Right cardiac atrium (tissue), 5 donors: ENCODE measurements at regions not wholly inside any gene's neighbourhood (a gene's known extent, or its start where the extent isn't known, plus 50 kb on each side); places are given as distances from the start of the nearest gene placed in this dataset.

Experiments used
- ATAC-seq, 2 donors: fragments of 200-7000 bp; cut with Tn5 transposase; one replicate each; pipeline versions ENCODE4 v1.8.0 to v1.9.1; 2020; ENCODE audit warnings: moderate library complexity in 2 of 2, mild to moderate bottlenecking in 1 of 2
- DNase-seq, 3 donors: peaks; one replicate each; pipeline ENCODE4 v3.0.0-alpha.2; 2020
- H3K27ac ChIP-seq: one replicate; pipeline ENCODE4 v1.5.1; 2013; ENCODE audit warnings: mild to moderate bottlenecking, low read length, control low read depth, moderate library complexity
- H3K27me3 ChIP-seq: one replicate; pipeline ENCODE4 v1.6.1; 2013; ENCODE audit not compliant: control insufficient read depth, insufficient read depth
- H3K4me1 ChIP-seq: one replicate; pipeline ENCODE4 v1.6.1; 2013; ENCODE audit warnings: low read length; ENCODE audit not compliant: control insufficient read depth, insufficient read depth
- H3K4me3 ChIP-seq: one replicate; pipeline ENCODE4 v1.5.1; 2013; ENCODE audit warnings: low read length, control low read depth
- H3K9me3 ChIP-seq: one replicate; pipeline ENCODE4 v1.6.1; 2013; ENCODE audit warnings: low read length; ENCODE audit not compliant: control insufficient read depth
- WGBS: extraction: QIAGEN DNeasy Blood & Tissue Kit; methylation state at CpG from one replicate; pipeline ENCODE4 v1.1.7; 2013; 5-methylcytosine and 5-hydroxymethylcytosine counted together
- intact Hi-C, 4 donors: fragments of 100-400 bp; cut with DNase I; formaldehyde crosslinking; loops; one replicate each; pipeline versions ENCODE4 v1.11.0 to v1.14.0; 2022 to 2023
- donor health status: healthy with polysubstance abuse.
- donor health status: DM: no; HTN: yes; CAD: no.
- donor health status: DM: no; HTN: no; CAD: no.
- donor health status: DM: no; HTN: yes; CAD: no; lungs with severe emphysema.
- donor health status: DM: yes; HTN: yes; CAD: no.

DNA sequence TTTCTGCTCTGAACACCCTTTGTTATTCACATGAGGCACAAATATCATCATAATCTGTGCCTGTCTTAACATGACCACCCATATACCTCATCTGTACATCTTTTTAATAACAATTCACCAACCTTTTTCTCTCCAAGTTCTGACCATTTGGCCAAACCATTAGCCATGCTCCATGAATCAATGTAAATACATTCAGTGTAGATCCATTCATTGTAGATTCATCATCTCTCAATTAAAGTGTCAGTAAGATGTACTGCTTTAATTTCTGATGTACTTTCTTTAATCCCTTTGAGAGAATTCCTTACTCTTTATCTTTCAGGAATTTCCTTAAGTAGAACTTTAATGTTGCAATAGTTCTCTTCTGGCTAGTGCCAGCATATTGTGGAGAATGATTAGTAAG, 126.2 kb upstream of the LRRC7 start:
- intact Hi-C loops: no loop called here
- ATAC-seq: no peak
- no peak overlapping the region for H3K4me3 ChIP-seq

DNA sequence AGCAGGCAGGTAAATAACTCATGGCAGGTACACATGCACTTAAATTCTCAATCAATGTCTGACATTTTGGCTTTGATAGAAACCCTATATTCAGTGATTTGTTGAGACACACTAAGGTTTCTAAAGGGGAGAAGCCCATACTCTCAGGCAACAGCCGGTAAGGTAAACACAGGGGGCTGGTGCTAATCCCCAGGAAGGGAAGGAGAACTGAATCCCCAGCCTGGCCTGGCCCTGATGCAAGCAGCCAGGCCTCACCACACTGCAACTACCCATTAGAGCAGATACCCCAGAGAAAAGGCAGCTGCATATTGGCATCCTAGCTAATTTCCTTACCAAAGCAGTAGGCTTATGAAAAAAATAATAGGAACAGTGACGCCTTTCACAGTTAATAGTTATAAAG, 116.5 kb upstream of the LRRC7 start:
- ATAC-seq: no peak
- Histone ChIP-seq H3K27ac (no peak overlapping the region), H3K4me1 (no peaks in the 10 kb centered on the region), H3K9me3 (no peaks in the 10 kb centered on the region), H3K27me3 (no peaks in the 10 kb centered on the region), H3K4me3 (no peak overlapping the region)
- DNase-seq: no peak
- intact Hi-C loops: no loop called here
- WGBS: 52% methylated on average over 2 of the region's 2 CpGs

More for the DNA sequence above, 126.2 kb upstream of the LRRC7 start:
- Histone ChIP-seq H3K4me1 (no peaks in the 10 kb centered on the region), H3K27ac (no peak overlapping the region), H3K27me3 (no peaks in the 10 kb centered on the region), H3K9me3 (no peaks in the 10 kb centered on the region)
- no peak for DNase-seq

DNA sequence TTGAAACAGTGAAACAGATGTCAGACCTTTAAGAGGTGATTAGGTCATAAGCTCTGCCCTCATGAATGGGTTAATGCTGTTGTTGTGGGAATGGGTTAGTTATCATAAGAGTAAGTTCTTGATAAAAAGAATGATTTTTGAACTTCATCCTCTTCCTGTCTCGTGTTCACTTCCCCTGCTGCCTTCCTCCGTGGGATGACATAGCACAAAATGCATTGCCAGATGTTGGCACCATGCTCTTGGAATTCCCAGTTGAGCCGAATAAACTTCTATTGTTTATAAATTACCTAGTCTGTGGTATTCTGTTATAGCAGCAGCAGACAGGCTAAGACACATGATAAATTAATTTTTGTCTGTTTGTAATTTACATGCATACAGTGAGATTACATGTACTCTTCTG, 112.0 kb upstream of the LRRC7 start:
- H3K27ac ChIP-seq: no peak overlapping the region
- intact Hi-C loops: no loop called here
- ATAC-seq (no peak), DNase-seq (no peak)
- H3K27me3 ChIP-seq: no peaks in the 10 kb centered on the region
- WGBS: 24% methylated on average over 3 of the region's 3 CpGs
- no peak overlapping the region for H3K4me3 ChIP-seq
- H3K9me3 ChIP-seq: no peaks in the 10 kb centered on the region
- no peaks in the 10 kb centered on the region for H3K4me1 ChIP-seq

DNA sequence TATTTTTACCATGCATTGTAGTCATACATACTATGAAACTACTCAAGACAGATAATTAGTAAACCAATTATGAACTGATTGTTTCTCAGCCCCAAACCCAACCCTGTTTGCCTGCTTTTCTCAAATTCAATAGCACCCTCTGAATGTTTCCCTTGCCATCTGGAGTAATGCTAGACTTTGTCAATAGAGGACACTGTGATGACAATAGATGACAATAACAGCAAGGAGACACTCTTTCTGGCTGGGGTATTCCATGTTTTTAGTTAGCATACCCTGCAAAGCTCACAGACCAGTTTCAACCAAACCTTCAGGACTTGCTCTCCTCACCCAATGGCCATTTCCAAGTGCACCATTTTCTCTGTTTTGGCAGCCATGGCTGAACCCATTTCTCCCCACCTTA, 108.5 kb upstream of the LRRC7 start:
- intact Hi-C loops: no loop called here
- H3K4me1 ChIP-seq: no peaks in the 10 kb centered on the region
- DNase-seq (no peak), ATAC-seq (no peak)
- no peak overlapping the region for H3K27ac ChIP-seq
- H3K27me3 ChIP-seq: no peaks in the 10 kb centered on the region
- no peak overlapping the region for H3K4me3 ChIP-seq
- H3K9me3 ChIP-seq: no peaks in the 10 kb centered on the region

DNA sequence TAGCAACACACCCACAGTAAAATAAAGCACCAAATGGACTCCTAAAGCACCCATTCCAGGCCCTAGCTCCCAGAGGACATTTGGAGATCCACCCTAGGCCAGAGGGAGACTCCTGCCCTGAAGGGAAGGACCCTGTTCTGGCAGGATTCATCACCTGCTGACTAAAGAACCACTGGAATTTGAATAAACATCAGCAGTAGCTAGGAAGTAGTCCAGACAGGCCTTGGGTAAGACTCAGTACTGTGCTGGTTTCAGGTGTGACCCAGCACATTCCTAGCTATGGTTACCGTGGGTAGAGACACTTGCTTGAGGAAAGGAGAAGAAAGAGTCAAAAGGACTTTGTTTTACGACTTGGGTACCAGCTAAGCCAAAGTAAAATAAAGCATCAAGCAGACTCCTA, 92.7 kb upstream of the LRRC7 start:
- no peaks in the 10 kb centered on the region for H3K27me3 ChIP-seq
- intact Hi-C loops: no loop called here
- H3K9me3 ChIP-seq: no peaks in the 10 kb centered on the region
- no peak for DNase-seq
- H3K27ac ChIP-seq: no peak overlapping the region
- H3K4me3 ChIP-seq: no peak overlapping the region
- H3K4me1 ChIP-seq: no peaks in the 10 kb centered on the region
- 82% methylated on average over 2 of the region's 2 CpGs for WGBS
- no peak for ATAC-seq

DNA sequence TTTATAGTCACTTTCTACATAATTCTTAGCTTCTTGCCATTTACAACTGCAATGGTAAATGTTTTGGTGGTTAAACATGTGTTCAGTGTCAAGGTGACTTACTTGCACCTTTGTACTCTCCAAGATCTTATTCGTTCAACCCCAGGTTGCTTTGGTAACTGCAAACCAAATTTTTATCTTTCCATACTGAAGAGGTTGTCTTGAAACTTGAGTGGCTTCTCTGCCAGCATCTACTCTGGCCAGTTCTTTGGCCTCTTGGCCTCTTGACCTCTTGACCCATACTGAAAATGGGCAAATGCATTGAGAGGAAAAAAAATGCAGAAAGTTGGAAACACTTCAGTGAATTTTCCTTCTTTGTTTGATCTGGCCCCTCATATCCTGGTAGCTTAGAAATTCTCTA, 88.0 kb upstream of the LRRC7 start:
- no peaks in the 10 kb centered on the region for H3K9me3 ChIP-seq
- H3K4me3 ChIP-seq: no peak overlapping the region
- intact Hi-C loops: no loop called here
- ATAC-seq: no peak
- WGBS: 45% methylated on average over 1 of the region's 1 CpG
- no peaks in the 10 kb centered on the region for H3K4me1 ChIP-seq
- no peaks in the 10 kb centered on the region for H3K27me3 ChIP-seq
- no peak for DNase-seq
- H3K27ac ChIP-seq: no peak overlapping the region

DNA sequence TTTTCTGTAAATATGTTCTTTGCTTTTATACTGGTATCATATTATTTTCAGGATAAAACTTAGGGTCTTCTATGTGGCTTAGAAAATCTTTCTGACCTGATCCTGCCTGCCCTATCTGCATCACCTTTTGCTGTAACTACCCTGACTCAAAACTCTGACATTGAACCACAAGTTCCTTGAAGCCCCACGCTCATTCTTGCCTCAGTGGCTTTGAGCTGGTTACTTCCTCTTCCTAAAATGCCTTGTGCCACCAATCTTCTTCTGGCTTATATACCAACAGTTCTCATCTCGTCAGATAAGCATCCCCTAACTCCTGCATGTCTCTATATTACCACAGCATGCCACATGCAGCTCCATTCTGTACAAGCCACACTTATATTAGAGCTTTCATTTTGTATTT, 84.5 kb upstream of the LRRC7 start:
- ATAC-seq (no peak), DNase-seq (no peak)
- Histone ChIP-seq H3K27me3 (no peaks in the 10 kb centered on the region), H3K4me3 (no peak overlapping the region), H3K9me3 (no peaks in the 10 kb centered on the region), H3K4me1 (no peaks in the 10 kb centered on the region), H3K27ac (no peak overlapping the region)
- intact Hi-C loops: no loop called here
- 55% methylated on average over 2 of the region's 2 CpGs for WGBS

DNA sequence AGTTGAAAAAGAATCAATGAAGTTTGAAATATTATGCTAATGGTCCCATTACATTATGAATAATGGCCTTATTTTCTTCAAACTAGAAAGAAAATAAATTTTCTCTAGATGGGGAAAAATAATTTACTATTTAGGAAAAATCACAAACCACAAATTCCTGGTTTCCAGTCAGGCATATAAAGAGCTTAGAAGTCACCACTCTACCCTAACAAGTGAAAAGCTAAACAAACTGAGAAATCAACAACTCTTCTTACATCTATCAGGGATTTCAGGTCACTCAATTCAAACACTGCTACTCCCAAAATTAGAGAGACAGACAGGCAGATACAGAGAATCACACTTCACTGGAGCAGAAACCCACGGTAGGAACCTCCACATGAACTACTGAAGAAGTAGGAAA, 82.1 kb upstream of the LRRC7 start:
- Histone ChIP-seq H3K27me3 (no peaks in the 10 kb centered on the region), H3K27ac (no peak overlapping the region), H3K4me1 (no peaks in the 10 kb centered on the region), H3K4me3 (no peak overlapping the region), H3K9me3 (no peaks in the 10 kb centered on the region)
- 85% methylated on average over 1 of the region's 1 CpG for WGBS
- DNase-seq (no peak), ATAC-seq (no peak)
- intact Hi-C loops: no loop called here

DNA sequence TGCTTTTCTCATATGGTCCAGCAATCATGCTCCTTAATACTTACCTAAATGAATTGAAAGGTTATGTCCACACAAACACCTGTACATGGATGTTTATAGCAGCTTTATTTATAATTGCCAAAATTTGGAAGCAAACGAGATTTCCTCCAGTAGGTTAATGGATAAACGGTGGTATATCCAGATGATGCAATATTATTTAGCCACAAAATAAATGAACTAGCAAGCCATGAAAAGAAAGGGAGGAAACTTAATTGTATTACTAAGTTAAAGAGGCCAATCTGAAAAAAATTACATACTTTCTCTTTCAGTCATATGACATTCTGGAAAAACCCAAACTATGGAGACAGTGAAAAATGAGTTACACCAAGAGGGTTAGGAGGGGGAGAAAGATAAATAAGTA, 76.3 kb upstream of the LRRC7 start:
- no peaks in the 10 kb centered on the region for H3K9me3 ChIP-seq

DNA sequence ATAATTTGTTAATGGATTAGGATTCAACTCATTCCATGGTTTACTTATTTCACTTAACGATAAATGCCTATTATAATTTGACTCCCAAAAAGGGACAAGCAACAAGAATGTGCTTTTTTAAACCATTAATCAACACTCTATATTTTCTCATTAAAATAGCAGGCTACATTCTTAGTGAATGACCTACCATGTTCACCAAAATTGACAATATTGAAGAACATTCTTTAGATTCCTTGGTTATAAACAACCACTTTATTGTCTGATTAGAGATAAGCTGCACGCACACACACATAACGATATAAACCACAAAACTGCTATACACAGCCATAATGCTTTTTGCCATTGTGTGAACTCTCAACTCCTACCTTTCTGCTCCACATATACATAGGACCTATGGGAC, 75.4 kb upstream of the LRRC7 start:
- H3K4me3 ChIP-seq: no peak overlapping the region
- H3K4me1 ChIP-seq: no peaks in the 10 kb centered on the region
- 68% methylated on average over 3 of the region's 3 CpGs for WGBS
- ATAC-seq (no peak), DNase-seq (no peak)
- no peaks in the 10 kb centered on the region for H3K9me3 ChIP-seq
- H3K27ac ChIP-seq: no peak overlapping the region
- intact Hi-C loops: no loop called here
- no peaks in the 10 kb centered on the region for H3K27me3 ChIP-seq

More for the DNA sequence above, 76.3 kb upstream of the LRRC7 start:
- no peak for DNase-seq
- Histone ChIP-seq H3K27ac (no peak overlapping the region), H3K4me1 (no peaks in the 10 kb centered on the region), H3K27me3 (no peaks in the 10 kb centered on the region), H3K4me3 (no peak overlapping the region)
- intact Hi-C loops: no loop called here
- no peak for ATAC-seq
- WGBS: 87% methylated on average over 2 of the region's 2 CpGs

DNA sequence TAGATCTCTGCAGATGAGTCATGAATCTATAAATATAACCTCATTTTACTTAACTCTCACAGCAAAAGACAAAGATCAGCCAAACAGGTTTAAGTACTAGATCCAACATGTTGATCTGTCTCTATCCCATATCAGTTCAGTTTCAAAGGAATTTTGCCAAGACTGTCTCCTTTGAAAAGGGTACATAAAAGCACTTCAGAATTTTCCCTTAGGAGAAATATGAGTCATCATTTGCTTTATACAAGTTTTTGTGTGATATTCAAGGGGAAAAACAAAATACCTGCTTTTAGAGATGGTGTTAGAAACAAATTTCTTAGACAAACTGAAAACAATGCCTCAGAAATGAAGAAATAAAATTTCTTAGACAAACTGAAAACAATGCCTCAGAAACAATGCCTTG, 73.5 kb upstream of the LRRC7 start:
- Histone ChIP-seq H3K4me1 (no peaks in the 10 kb centered on the region), H3K9me3 (no peaks in the 10 kb centered on the region), H3K27me3 (no peaks in the 10 kb centered on the region), H3K27ac (no peak overlapping the region), H3K4me3 (no peak overlapping the region)
- ATAC-seq (no peak), DNase-seq (no peak)
- intact Hi-C loops: no loop called here

DNA sequence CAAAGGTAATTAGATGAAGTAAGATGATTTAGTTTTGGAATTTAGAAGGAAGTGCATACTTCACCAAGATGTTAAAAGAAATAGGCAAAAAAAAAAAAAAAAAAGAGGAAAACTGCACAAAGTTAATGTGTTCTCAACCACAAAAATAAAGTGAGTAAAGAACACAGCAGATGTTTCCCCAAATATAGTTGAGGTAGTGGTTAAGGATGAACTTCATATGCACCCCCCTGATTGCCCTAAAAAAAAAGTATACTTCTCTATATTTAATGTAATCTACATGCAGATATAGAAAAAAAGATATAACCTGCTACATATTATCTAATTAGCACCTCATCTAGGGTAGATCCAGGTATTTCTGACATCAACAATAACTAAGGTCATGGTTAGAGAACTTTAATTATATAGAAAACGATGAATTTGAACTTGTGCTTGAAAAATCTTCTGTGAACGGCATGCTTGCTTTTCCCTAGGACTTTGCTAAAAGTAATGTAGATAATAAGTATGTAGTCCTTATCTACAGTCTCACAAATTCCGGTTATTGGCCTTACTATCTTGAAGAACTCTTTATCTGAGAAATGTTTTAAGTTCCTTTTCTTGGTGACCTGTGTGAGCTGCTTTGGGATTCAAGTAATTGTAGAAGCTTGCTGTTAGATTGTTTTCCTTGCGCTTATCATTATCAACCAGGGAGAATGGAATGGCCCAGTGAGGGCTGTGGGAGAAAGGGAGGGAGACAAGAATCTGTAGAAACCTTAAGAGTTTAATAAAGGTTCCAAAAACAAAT, 70.1 kb upstream of the LRRC7 start:
- H3K27me3 ChIP-seq: no peaks in the 10 kb centered on the region
- no peaks in the 10 kb centered on the region for H3K9me3 ChIP-seq
- DNase-seq (no peak), ATAC-seq (no peak)
- 35% methylated on average over 4 of the region's 4 CpGs for WGBS
- H3K27ac ChIP-seq: no peak overlapping the region
- H3K4me1 ChIP-seq: no peaks in the 10 kb centered on the region
- intact Hi-C loops: no loop called here
- H3K4me3 ChIP-seq: no peak overlapping the region
